Gastrocnemius medialis (tissue), 4 donors: ENCODE measurements at regions not wholly inside any gene's neighbourhood (a gene's known extent, or its start where the extent isn't known, plus 50 kb on each side); places are given as distances from the start of the nearest gene placed in this dataset.

Experiments
- POLR2A ChIP-seq, 2 donors: fragments of 450-650 bp; IDR thresholded peaks; one replicate each; pipeline ENCODE4 v1.6.1; 2017; ENCODE audit warnings: antibody characterized with exemption in 2 of 2, mild to moderate bottlenecking in 2 of 2, moderate library complexity in 2 of 2
- TF ChIP-seq, protein P1 (sequence below), 5 experiments: fragments of 450-650 bp in 3 of 5; fragments of 200-600 bp in 2 of 5; sonication (generic) in 2 of 5; IDR thresholded peaks in 4 of 5; conservative IDR thresholded peaks in 1 of 5; 1 replicate in 4 of 5; 2 replicates in 1 of 5; pipeline ENCODE4 v1.5.1; 2016 to 2019; ENCODE audit warnings: antibody characterized with exemption in 5 of 5, mild to moderate bottlenecking in 3 of 5, moderate library complexity in 3 of 5

DNA sequence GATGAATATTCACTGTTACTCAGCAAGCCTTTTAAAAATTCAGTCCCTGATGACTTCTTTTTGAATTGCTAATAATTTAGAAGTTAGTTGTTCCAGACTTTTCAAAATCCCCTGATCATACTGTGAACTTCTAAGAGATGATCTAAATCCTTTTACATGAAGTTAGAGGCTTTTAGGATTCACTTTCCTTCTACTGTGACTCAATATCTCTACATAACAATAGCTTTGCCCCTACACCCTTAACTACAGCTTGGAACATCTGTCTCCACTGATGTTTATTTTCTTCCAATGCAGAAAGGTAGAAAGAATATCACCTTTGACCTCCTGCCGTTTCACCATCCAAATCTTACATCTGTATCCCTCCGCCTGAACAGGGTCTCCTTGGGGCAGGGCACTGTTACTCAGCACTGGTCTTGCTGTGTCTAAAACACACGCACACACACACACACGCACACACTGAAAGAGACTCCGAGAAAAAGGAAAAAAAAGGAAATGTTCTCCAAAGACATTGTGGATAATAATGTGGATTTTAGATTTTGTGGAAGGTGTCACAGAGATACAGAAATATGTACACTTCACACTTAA, 111.6 kb upstream of the GPRIN3 start:
- TF ChIP-seq, protein P1, sequence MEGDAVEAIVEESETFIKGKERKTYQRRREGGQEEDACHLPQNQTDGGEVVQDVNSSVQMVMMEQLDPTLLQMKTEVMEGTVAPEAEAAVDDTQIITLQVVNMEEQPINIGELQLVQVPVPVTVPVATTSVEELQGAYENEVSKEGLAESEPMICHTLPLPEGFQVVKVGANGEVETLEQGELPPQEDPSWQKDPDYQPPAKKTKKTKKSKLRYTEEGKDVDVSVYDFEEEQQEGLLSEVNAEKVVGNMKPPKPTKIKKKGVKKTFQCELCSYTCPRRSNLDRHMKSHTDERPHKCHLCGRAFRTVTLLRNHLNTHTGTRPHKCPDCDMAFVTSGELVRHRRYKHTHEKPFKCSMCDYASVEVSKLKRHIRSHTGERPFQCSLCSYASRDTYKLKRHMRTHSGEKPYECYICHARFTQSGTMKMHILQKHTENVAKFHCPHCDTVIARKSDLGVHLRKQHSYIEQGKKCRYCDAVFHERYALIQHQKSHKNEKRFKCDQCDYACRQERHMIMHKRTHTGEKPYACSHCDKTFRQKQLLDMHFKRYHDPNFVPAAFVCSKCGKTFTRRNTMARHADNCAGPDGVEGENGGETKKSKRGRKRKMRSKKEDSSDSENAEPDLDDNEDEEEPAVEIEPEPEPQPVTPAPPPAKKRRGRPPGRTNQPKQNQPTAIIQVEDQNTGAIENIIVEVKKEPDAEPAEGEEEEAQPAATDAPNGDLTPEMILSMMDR (IDR thresholded peaks at IDR 0.05 in 4 of 5, conservative IDR thresholded peaks at IDR 0.05 in 1 of 5): no peak
- TF ChIP-seq POLR2A (IDR thresholded peaks at IDR 0.05): no peak
